Thoracic aorta (tissue), 2 donors: ENCODE measurements at regions not wholly inside any gene's neighbourhood (a gene's known extent, or its start where the extent isn't known, plus 50 kb on each side); places are given as distances from the start of the nearest gene placed in this dataset.

Experiments used
- ATAC-seq: fragments of 150-250 bp; one replicate; pipeline ENCODE4 v1.8.0; 2017; ENCODE audit warnings: low read depth; ENCODE audit not compliant: insufficient number of reproducible peaks, low FRiP score
- DNase-seq: peaks from one replicate; pipeline ENCODE4 v3.0.0-alpha.2; 2020; ENCODE audit warnings: low spot score
- H3K27ac ChIP-seq, 2 donors: fragments of 200-600 bp; sonication (generic); 1 replicate in 1 of 2; 2 replicates in 1 of 2; pipeline ENCODE4 v1.5.1; 2016; ENCODE audit warnings: mild to moderate bottlenecking in 2 of 2, moderate library complexity in 2 of 2
- H3K27me3 ChIP-seq: fragments of 200-600 bp; sonication (generic); replicated peaks from 2 replicates; pipeline ENCODE4 v1.6.0; 2016; ENCODE audit warnings: mild to moderate bottlenecking; ENCODE audit not compliant: insufficient read depth
- H3K36me3 ChIP-seq: fragments of 200-600 bp; sonication (generic); one replicate; pipeline ENCODE4 v1.5.1; 2016
- H3K4me1 ChIP-seq, 2 donors: fragments of 200-600 bp; sonication (generic); 1 replicate in 1 of 2; 2 replicates in 1 of 2; pipeline versions ENCODE4 v1.5.1 to v1.6.0; 2016; ENCODE audit warnings: low read depth in 2 of 2, mild to moderate bottlenecking in 1 of 2; ENCODE audit not compliant: control insufficient read depth in 1 of 2
- H3K4me3 ChIP-seq: fragments of 200-600 bp; sonication (generic); 2 replicates; pipeline ENCODE4 v1.5.1; 2016; ENCODE audit warnings: mild to moderate bottlenecking
- H3K9me3 ChIP-seq: fragments of 200-600 bp; sonication (generic); 2 replicates; pipeline ENCODE4 v1.5.1; 2016
- CTCF ChIP-seq: fragments of 200-600 bp; sonication (generic); IDR thresholded peaks from one replicate; pipeline ENCODE4 v1.5.1; 2019; ENCODE audit warnings: antibody characterized with exemption

DNA sequence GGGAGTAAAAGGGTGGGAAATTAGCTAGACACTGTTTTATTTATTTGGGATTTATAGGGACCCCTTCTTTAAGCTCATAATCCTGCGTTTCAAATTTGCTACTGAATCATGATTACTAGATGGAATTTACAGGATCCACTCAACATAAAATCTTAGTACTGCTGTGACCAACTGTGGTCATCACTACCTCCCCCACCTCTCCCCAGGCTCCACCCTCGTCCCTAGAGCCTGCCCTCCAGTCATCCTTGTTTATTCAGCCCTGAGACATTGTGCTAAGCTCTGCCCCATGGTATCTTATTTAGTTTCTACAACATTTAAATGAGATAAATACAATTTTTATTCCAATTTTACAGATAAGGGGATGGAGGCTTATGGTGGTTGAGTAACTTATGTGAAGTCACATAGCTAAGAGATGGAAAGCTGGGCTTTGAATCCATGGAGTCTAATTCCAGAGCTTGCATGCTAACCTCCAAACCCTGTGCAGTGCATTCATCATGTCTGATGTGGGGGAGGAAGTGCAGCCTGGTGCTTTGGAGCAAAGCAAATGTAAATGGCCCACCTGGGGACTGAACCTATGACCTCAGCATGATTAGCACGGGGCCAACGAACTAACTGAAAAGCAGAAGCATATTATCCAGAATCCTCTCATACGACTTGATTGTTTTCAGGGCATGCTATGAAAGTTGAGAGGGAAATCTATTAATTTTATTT, 502.4 kb downstream of the TMEM182 start:
- H3K36me3 ChIP-seq: no peaks in the 10 kb centered on the region
- H3K4me1 ChIP-seq: no peaks in the 10 kb centered on the region
- TF ChIP-seq CTCF: no peak
- no peaks in the 10 kb centered on the region for H3K27me3 ChIP-seq
- H3K9me3 ChIP-seq: no peaks in the 10 kb centered on the region
- DNase-seq (no peak), ATAC-seq (no peak)
- H3K27ac ChIP-seq: no peak overlapping the region
- no peak overlapping the region for H3K4me3 ChIP-seq

GRCh38 chr2:103265521-103265920, 503.7 kb downstream of the TMEM182 start:
- no peaks in the 10 kb centered on the region for H3K27me3 ChIP-seq
- no peak overlapping the region for H3K4me3 ChIP-seq
- DNase-seq: no peak
- H3K9me3 ChIP-seq: no peaks in the 10 kb centered on the region
- no peak overlapping the region for H3K27ac ChIP-seq
- ATAC-seq: no peak
- H3K4me1 ChIP-seq: no peaks in the 10 kb centered on the region
- H3K36me3 ChIP-seq: no peaks in the 10 kb centered on the region
- no peak for TF ChIP-seq CTCF

- no peak for TF ChIP-seq CTCF
- no peak overlapping the region for H3K4me3 ChIP-seq
- H3K36me3 ChIP-seq: no peaks in the 10 kb centered on the region
- DNase-seq (no peak), ATAC-seq (no peak)
- no peaks in the 10 kb centered on the region for H3K4me1 ChIP-seq
- no peaks in the 10 kb centered on the region for H3K27me3 ChIP-seq
- H3K27ac ChIP-seq: no peak overlapping the region
- H3K9me3 ChIP-seq: no peaks in the 10 kb centered on the region
These were observed 507.1 kb downstream of the TMEM182 start for GRCh38 chr2:103268841-103269498.

DNA sequence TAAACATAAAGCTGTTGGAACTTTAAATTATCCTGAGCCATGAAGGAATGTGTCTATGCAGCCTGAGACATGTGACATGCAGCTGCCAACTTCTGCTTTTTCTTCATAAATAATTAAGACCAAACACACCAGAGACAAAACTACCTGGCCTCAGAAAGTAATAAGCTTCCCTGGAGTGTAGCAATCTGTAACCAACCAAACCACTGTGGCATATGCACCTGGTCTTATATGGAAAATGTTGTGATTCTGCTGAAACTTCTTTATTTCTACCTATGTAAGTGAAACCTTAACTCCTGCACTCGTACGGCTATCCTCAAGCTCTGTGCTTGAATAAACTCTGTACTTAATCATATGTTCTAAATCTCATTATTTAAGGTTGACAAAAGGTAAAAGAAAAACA, 515.0 kb downstream of the TMEM182 start:
- Histone ChIP-seq H3K36me3 (no peaks in the 10 kb centered on the region), H3K4me3 (no peak overlapping the region), H3K27ac (no peak overlapping the region), H3K9me3 (no peaks in the 10 kb centered on the region), H3K27me3 (no peaks in the 10 kb centered on the region), H3K4me1 (no peaks in the 10 kb centered on the region)
- ATAC-seq: no peak
- no peak for DNase-seq
- no peak for TF ChIP-seq CTCF

GRCh38 chr2:103284750-103285149, 522.9 kb downstream of the TMEM182 start:
- Histone ChIP-seq H3K27ac (no peak overlapping the region), H3K4me3 (no peak overlapping the region), H3K36me3 (no peaks in the 10 kb centered on the region), H3K27me3 (no peaks in the 10 kb centered on the region), H3K4me1 (no peaks in the 10 kb centered on the region), H3K9me3 (no peaks in the 10 kb centered on the region)
- TF ChIP-seq CTCF: no peak
- no peak for DNase-seq
- ATAC-seq: no peak
